OCI-M1 (cell line): ENCODE measurements at regions not wholly inside any gene's neighbourhood (a gene's known extent, or its start where the extent isn't known, plus 50 kb on each side); places are given as distances from the start of the nearest gene placed in this dataset.

Experiments
- DNase-seq: peaks from one replicate; lab custom pipeline; 2025; lab: John Stamatoyannopoulos, UW

DNA sequence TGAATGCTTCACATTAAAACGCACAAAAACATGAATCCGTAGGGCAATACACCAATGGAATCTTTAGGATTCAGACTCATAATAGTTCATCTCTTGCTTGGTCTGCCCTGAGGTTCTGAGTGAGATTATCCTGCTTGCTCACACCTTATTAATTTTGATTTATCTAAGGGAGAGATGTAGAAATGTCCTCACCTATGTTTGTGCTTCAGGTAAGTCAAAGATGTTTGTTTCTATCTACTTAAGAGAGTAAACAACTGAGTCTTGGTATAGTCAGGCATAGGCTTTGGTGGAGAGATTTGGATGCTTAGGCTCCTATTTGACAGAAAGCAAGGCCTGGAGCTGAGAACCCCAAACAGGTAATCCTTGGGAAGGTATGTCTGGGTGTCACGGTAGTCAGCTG, 231.0 kb upstream of the TNP1 start:
- DNase-seq: no peak

DNA sequence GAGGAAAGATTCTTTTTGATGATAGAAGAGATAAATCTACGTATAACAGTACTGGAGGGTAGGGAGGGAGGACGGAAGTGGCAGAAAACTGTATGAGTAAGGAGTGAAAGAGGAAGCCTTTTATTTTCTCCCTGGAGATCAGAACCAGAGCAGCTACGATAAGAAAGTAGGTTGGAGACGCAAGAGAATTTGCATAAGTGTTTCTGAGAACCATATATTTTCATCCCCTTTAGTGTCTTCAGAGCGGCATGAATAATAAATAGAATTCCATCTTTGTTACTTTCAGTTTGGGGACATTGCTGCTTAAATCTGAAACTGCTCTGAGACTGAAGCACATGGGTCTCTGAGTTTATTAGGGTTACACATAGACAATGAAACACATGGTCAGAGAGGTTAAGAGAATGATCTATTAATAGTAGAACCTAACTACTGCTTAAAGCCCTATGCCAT, 230.2 kb upstream of the TNP1 start:
- DNase-seq: peak; percentile 94

DNA sequence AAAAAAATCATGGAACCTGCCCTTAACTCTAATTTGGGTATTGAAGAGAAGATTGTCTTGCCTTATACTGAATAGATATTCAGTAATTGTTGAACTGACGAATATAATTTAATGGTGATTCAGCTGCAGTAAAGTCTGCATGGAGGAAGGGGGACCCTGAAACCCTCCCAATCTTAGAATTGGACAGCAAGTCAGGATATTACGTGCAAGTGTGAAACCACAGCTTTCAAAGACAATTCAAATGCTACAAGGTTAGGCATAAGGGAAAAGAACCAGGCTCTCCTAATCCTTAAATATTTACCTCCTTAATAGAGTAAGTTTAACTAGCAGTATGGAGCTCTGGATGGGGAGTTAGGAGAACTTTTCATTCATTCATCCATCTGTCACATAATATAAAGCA, 226.9 kb upstream of the TNP1 start:
- DNase-seq: no peak

DNA sequence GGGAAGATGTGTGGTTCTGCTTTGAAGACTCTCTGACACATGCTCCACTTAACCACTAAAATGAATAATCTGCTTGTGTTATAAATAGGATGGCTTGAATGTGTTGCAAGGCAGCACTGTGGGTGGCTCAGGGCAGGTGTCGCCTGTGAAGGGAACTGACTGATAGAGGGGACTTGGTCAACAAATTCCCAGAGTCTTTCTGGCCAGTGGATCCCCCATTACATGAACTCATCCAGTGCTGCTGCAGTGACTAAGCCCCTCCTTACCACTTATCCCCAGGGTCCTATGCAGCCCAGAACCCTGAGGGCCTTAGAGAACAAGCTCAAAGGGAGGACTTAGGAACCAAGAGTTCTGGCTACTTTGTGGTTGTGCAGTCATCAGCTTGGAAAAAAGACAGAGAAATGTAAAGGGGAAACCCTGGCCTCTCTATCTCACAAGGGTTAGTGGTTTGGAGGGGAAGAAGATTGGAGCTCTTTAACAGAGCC, 226.2 kb upstream of the TNP1 start:
- DNase-seq: peak; percentile 66

DNA sequence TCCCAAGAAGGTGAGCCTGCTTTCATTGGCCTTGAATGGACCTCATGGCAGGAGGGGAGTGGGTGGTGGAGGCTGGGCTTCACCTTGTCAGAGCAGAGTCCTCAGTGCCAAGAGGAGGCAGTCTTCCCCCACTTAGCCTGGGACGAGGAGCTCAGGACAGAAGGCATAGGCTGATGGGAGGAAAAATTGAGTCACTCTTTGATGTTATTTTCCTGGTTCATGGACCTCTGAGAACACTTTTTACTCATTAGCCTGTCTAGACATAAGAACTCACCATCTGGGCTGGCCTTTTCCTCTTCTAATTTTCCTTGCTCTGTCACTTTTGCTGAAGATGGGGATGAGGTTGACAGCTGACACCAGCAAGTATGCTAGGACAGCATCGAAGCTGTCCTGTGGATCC, 225.7 kb upstream of the TNP1 start:
- DNase-seq: no peak

DNA sequence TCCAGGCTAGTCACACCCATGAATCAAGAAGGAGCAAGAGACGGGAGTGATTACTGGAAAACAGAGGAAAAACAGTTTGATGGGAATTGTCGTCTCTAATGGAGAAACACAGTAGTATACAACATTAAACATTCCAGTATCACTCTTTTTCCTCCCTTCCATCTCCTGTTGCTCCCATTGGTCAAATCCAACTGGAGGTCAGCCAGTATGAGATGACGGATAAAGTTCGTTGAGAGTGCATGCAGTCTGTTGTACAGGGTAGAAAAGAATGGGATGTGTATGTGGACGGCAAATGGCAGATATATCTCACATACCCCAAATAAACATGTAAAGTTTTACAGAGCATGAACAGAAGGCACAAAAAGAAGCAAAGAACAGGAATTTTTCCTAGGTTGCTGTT, 221.9 kb upstream of the TNP1 start:
- no peak for DNase-seq

DNA sequence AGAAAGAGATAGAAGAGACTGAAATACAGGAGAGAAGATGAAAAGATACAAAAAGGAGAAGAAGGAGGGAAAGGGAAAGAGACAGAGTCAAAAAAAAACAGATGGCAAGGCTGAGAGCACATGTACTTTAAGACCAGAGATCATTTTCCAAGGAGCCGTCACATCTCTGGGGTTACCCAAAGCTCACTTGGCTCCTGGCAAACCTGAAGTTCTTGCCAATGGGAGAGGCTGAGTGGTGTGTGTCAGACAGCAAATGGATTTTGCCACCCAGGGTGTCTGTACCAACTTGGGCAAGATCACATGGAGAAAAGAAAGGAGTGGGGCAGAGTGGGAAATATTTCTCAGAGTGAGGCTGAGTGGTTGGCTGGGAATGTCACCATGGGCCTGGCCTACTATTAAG, 219.3 kb upstream of the TNP1 start:
- DNase-seq: no peak

DNA sequence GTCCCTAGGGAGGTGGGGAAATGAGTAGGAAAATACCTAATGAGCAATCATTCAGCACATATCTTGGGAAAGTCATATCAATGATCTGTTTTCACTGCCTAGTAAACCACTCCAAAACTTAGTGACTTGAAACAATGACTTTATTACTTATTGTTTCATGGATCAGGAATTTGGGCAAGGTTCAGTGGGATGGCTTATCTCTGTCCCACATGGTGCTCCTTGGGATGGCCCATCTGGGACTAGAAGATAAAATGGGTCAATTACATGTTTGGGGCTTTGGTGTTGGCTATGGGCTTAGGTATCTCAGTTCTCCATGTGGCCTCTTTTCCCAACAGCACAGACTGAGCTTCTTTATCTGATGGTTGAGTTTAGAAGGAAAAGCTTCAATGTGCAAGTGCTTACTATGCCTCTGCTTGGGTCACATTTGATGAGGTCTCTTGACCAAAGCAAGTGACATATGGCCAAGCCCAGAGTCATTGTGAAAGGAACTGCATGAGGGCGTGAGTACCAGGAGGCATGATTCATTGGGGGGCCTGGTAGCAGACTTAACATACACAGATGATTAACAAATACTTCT, 218.1 kb upstream of the TNP1 start:
- peak; percentile 71 for DNase-seq

DNA sequence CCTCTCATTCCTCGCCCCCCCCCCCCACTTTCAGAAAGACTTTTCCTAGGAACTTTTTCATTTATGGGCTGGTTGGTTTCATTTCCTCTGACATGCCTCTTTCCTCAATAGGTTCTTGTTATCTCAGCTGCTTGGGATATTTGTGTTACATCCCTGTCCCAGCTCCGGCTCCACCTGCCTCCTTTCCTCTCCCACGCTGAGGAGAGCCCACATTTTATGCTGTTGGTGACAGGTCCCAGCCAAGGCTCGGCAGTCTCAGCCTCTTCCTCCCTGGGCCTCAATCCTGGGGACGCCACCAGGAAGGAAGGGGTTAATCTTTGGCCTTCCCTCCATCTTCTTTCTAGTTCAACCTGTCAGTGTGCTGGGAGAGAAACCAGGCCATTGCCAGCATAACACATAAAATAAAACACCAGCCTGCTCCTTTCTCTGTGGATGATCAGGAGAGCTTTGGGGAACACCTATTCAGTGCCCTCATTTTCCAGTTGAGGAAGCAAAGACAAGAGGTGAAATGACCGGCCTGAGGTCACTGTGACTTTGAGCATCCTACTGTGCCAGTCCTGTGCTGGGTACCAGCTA, 216.9 kb upstream of the TNP1 start:
- no peak for DNase-seq

DNA sequence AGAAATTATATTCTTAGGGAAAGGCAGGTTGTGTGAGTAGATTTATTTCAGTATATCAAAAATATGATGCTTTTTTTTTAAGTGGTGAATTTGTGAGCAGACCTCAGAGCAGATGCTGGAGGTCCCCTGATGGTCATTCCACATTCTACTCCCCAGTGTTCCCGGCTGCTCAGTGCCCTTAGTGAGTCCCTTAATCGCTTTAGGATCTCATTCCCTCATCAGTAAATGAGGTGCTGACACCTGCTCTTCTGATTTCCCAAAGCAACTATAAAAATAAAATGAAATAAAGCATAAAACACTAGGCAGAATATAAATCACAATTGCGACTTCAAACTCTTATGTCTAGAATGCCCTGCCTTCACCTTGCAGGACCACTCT, 216.2 kb upstream of the TNP1 start:
- DNase-seq: no peak

DNA sequence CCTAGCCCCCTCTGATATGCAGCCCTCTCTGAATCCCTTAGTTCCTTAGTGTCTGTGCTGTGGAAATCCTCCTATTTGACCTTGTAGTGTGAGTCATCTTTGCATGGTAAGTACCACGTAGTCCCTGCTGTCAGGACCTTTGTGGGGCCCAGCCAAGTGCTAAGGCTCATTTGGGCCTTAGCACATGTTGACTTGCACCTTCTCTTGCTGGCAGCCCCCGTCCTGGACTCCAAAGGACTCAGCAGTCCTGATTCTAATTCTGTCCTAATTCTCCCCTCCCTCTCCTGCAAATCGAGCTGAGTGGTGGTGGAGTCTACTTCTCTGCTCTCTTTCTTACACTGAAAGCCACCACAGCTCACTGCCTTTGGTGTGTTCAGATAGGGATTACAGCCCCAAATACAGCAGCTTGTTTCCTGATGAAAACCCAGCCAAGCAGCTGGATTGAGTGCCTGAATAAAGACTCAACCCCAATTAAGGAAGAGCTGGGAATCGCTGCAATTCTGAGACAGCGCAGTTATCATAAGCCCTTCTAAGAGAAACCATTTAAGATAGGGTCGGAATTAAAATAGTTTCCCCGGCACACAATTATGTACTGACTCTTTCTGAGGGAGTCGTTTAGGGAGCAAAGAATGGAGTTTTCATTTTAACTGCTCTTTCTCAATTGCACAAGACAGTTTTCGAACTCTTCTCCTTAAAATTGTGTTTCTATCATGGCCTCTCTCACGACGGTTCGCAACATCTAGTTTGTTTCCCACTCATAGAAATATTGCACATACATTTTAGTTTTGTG, 215.6 kb upstream of the TNP1 start:
- no peak for DNase-seq

DNA sequence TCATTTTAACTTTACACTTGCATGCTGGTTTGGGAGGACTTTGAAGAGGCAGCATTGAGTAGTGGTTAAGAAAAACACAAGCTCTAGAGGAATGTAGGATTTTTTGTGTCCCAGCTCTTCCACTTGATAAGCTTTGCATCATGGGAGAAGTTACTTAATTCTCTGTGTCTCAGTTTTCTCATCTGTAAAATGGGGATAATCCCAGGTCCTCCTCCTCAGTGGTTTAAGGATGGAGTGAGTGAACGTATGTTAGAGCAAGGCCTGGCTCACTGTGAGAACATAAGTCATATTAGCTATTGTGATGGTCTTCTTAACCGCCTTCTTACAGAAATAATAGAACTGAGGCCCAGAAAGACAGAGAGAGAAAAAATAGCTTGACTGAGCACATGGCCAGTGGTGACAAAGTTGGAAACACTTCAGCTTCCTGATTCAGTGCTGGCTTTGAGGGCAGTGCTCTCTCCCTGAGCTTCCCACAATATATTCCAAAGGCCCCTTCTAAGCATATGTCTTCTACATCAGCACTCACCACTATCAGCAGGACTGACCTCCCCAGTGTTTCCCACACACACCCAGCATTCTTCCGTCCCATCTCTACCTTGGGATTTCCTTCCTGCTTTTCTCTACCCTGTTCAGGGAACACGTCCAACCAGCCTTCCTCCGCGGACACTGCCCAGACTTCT, 214.9 kb upstream of the TNP1 start:
- no peak for DNase-seq

DNA sequence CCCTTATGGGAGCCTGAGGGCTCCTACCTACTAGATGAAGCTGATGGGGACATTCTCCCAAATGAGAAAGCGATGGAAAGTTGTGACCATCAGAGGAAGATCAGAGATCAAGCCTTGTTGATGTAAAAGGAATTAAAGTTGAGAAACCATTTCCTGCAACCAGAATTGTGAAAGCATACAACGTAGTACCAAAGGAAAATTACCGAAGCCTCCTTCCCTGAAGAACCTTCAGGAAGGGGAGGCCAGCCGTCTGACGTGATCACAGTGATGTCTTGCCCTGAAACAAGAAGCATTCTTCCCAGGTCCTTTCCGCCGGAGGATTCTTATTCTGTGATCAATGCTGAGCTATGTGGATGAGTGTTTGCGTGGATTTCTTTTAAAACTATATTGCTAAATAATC, 211.6 kb upstream of the TNP1 start:
- DNase-seq: no peak

DNA sequence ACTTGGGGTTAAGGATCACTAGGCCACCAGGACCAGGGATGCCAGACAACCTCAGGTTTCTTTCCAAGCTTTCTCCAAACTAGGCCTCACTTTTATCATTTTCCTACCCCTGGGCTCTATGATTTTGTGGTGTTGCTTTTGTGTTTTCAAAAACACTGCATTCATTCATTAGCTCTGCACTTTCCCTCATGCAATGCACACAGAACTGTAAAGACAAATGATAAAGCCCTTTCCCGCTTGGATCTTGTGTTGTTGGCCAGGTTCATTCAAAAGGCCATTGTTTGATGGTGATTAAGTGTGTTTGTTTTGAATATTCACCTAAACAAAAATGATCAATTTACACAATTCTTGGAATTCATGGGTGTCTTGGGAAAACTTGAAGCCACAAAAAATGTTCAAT, 210.7 kb upstream of the TNP1 start:
- DNase-seq: no peak

DNA sequence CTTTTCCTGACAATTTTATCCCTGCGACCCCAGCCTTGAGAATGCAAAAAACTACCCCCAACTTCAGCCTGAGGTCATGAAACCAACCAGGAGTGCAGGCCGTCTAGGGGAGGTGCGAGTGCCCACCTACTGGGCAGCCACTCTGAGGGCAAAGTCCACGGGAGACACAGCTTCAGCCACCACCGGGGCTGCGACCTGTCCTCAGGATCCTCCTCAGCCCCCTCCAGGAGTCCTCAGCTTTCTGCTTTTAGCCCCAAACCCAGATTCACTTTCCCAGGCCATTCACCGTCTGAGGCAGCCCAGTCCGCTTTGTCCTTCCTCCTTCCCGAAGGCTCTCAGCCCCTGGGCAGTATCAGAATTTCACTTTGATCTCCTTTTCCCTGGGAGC, 210.2 kb upstream of the TNP1 start:
- no peak for DNase-seq

DNA sequence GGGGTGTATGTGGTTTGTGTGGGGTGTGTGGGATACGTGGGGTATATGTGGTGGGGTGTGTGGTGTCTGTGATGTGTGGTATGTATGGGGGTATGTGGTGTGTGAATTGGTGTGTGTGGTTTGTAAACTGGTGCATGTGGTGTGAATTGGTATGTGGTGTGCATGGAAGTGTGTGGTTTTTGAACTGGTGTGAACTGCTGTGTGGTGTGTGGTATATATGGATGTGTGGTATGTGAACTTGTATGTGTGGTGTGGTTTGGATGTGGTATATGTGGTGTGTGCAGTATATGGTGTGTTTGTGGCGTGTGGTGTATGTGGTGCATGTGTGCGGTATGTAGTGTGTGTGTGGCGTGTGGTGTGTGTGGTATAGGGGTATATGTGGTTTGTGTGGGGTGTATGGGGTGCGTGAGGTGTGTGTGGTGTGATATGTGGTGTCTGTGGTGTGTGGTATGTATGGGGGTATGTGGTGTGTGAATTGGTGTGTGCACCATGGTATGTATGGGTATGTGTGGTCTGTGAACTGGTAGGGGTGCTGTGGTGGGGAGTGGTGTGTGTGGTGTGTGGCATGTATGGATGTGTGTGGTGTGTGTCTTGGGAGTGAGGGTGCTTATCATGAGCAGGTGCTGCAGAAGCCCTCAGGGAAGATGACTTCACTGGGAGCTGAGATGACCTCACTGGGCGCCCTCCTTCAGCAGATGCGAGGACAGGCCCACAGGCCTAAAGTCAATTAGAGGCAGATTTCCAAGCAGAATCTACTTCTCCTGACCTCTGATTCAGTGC, 209.6 kb upstream of the TNP1 start:
- DNase-seq: no peak

DNA sequence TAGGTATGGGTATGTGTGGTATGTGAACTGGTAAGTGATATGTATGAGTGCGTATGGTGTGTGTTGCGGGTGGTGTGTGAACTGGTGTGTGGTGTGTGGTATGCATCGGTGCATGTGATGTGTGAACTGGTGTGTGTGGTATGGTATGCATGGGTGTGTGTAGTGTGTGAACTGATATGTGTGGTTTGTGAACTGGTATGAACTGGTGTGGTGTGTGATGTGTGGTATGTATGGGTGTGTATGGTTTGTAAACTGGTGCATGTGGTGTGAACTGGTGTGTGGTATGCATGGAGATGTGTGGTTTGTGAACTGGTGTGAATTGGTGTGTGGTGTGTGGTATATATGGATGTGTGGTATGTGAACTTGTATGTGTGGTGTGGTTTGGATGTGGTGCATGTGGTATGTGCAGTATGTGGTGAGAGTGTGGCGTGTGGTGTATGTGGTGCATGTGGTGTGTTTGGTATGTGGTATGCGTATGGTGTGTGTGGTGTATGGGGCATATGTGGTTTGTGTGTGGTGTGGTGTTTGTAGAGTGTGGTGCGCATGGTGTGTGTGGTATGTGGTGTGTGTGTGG, 208.9 kb upstream of the TNP1 start:
- no peak for DNase-seq

DNA sequence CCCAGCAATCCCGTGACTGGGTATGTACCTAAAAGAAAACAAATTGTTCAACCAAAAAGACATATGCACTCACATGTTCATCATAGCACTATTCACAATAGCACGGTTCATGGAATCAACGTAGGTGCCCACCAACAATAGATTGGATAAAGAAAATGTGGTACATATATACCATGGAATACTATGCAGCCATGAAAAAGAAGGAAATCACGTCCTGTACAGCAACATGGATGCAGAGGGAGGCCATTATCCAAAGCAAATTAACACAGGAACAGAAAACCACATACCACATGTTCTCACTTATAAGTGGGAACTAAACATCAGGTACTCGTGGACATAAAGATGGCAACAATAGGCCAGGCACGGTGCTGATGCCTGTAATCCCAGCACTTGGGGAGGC, 207.9 kb upstream of the TNP1 start:
- no peak for DNase-seq

DNA sequence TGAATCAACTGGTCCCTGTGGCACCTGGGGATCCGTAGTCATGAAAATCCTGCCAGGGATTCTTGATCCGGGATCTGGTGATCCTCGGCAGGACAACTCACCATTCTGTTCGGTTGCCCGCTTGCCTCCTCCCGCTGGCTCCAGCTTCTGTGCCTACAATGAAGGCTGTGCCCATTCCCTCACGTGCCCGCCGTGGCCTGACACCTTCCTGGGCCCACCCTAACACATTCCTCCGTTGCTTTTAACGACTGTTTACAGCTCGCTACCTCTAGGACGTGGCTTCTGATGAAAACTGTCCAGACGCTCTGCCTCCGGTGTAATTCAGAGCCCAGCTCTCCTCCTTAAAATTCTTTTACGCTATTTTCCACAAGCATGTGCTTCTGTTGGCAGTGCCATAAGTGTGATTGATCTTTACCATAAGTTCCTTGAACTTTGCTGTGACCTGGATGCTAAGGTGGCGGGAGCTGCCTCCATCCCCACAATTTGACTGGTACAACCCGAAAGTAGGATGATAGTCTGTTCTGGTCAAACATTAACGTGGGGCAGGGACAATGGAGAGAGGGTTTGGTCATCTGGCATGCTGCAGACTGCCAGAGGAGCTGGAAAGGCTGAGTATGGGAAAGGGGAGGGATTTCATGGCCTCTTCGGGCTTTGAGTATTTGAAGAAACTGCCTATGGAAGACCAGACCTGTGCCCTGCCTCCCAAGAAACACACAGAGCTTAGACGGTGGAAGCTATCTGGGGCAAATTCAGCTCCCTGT, 206.8 kb upstream of the TNP1 start:
- DNase-seq: no peak

DNA sequence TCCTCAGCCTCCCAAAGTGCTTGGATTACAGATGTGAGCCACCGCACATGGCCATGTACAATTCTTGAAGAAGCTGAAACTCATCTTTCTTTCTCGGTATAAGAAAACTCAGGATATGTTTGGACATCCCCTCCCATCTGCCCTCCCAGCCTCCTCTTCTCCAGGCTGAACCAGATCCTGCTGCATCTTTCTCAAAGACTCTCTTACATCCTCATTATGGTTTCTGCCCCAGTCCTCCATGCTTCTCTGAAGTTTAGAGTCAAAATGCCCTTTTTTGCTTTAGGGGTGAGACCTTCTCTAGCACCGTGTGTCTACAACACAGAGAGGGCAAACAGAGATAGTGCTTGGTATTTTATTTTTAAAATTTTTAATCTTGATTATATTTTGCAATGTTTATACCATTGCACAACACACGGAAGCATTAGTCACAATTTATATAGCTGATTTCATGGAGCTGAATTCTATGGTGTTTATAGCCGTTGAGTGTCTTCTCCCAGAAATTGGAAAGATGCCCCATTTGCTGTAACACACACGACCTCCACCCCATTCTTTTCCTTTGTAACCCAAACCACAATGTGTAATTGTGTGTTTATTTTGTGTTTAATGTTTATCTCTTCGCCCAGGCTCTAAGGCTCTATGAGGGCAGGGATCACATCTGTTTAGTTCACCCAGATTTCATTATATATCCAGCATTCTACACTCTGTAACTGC, 206.0 kb upstream of the TNP1 start:
- DNase-seq: no peak

DNA sequence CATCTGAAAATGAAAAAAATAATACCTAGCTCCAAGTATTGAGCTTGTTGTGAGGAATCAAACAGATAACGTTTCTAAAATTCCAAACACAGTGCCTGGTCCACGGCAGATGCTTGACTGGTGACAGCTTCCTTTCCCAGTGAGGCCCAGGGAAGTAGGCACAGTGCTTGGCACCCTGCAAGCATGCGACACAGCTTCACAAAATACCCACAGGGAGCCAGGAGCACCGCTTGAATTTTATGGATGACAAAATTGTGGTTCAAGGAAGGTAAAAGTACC, 205.1 kb upstream of the TNP1 start:
- no peak for DNase-seq
